ENCODE measurements at regions not wholly inside any gene's neighbourhood (a gene's known extent, or its start where the extent isn't known, plus 50 kb on each side); places are given as distances from the start of the nearest gene placed in this dataset.

DNA sequence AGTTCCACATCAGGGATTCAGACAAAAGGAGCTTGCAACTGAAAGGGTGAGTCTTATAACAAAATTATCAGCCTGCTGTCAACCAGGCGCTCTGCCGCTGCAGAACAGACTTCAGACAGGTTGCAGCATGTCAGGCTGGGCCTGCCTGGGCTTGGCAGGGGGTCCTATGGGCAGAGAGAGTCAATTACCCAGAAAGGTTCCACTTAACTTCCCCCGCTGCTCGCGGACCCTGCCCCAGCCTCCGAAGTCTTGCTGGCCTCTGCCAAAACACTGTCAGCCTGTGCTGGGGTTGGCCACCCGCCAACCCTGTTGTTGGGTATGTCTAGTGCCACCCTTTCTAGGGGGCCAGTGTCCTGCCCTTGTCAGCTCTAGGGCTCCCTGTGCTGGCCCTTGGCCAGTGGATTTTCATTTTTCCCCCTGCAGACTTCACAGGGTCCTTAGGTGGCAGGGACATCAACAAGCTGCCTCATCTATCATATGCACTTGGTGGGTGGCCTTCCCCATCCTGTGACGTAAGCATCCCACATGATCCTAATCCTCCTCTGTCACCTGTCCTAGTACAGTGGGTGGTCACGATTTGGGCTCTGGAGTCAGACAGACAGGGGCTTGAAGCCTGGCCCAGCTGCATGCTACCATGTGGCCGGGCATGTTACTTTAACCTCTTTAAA is 166.5 kb upstream of the CADM1 start:
- no peaks in the 10 kb centered on the region for H3K36me3 ChIP-seq (ENCODE audit: low read depth)
- no peaks in the 10 kb centered on the region for H3K27me3 ChIP-seq (replicated peaks; ENCODE audit: insufficient read depth)
- no peaks in the 10 kb centered on the region for H4K20me1 ChIP-seq (ENCODE audit: insufficient read depth)
- TF ChIP-seq EZH2phosphoT487 (IDR thresholded peaks at IDR 0.05; ENCODE audit: insufficient read depth, low read depth) (no peak), EZH2 (IDR thresholded peaks at IDR 0.05; ENCODE audit: insufficient read depth, poor library complexity, severe bottlenecking) (no peak)
- no peaks in the 10 kb centered on the region for H3K79me2 ChIP-seq (ENCODE audit: insufficient read depth)
- no peak overlapping the region for H3K27ac ChIP-seq
- DNase-seq = no peak
- no peaks in the 10 kb centered on the region for H3K4me1 ChIP-seq (ENCODE audit: insufficient read depth)
- H3K4me3 ChIP-seq = no peak overlapping the region
- no peaks in the 10 kb centered on the region for H3F3A ChIP-seq (ENCODE audit: insufficient read depth)
- no peak overlapping the region for H2AFZ ChIP-seq
- no peaks in the 10 kb centered on the region for H3K9me2 ChIP-seq (ENCODE audit: insufficient read depth)
- H3K9me3 ChIP-seq (ENCODE audit: low read depth) = no peaks in the 10 kb centered on the region
- in situ Hi-C loops (cut with MboI) = no loop called here
- 53 to 65% methylated on average over 10 of the region's 10 CpGs for WGBS, 2 experiments (ENCODE audit: low coverage in 1 of 2, low lambda C conversion rate in 2 of 2, missing lambda C conversion rate in 2 of 2)
- H3K9ac ChIP-seq = no peak overlapping the region
- H3K4me2 ChIP-seq (ENCODE audit: unreplicated experiment) = no peak overlapping the region

DNA sequence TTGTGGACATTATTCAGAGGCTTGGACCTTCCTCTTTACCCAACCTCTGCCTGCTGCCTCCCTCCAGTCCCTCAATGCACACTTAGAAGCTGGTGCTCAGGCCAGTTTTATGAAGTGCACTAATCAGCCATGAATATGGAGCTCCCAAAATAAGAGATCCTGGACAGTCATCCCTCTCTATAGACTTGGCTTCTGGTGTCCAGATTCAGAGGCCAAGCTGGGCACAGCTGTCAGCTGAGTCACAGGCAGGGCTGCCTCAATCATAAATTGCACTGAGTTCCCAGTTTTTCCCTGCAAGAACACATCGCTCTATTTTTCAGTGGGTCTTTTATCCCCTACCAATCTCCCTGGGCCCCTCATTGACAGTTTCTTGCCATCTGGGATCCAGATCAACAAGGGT is 161.7 kb upstream of the CADM1 start:
- no peaks in the 10 kb centered on the region for H3K79me2 ChIP-seq (ENCODE audit: insufficient read depth)
- no peaks in the 10 kb centered on the region for H3K9me3 ChIP-seq (ENCODE audit: low read depth)
- no peak overlapping the region for H3K27ac ChIP-seq
- H3K4me1 ChIP-seq (ENCODE audit: insufficient read depth) = no peaks in the 10 kb centered on the region
- no peak overlapping the region for H3K4me3 ChIP-seq
- no peaks in the 10 kb centered on the region for H3K27me3 ChIP-seq (replicated peaks; ENCODE audit: insufficient read depth)
- no peaks in the 10 kb centered on the region for H3F3A ChIP-seq (ENCODE audit: insufficient read depth)
- no peak for DNase-seq
- H3K9ac ChIP-seq = no peak overlapping the region
- H3K4me2 ChIP-seq (ENCODE audit: unreplicated experiment) = no peak overlapping the region
- H3K36me3 ChIP-seq (ENCODE audit: low read depth) = no peaks in the 10 kb centered on the region
- TF ChIP-seq EZH2phosphoT487 (IDR thresholded peaks at IDR 0.05; ENCODE audit: insufficient read depth, low read depth) (no peak), EZH2 (IDR thresholded peaks at IDR 0.05; ENCODE audit: insufficient read depth, poor library complexity, severe bottlenecking) (no peak)
- 0% methylated on average over 1 of the region's 1 CpG for WGBS, 2 experiments (ENCODE audit: low coverage in 1 of 2, low lambda C conversion rate in 2 of 2, missing lambda C conversion rate in 2 of 2)
- H4K20me1 ChIP-seq (ENCODE audit: insufficient read depth) = no peaks in the 10 kb centered on the region
- H3K9me2 ChIP-seq (ENCODE audit: insufficient read depth) = no peaks in the 10 kb centered on the region
- in situ Hi-C loops (cut with MboI) = no loop called here
- H2AFZ ChIP-seq = no peak overlapping the region

DNA sequence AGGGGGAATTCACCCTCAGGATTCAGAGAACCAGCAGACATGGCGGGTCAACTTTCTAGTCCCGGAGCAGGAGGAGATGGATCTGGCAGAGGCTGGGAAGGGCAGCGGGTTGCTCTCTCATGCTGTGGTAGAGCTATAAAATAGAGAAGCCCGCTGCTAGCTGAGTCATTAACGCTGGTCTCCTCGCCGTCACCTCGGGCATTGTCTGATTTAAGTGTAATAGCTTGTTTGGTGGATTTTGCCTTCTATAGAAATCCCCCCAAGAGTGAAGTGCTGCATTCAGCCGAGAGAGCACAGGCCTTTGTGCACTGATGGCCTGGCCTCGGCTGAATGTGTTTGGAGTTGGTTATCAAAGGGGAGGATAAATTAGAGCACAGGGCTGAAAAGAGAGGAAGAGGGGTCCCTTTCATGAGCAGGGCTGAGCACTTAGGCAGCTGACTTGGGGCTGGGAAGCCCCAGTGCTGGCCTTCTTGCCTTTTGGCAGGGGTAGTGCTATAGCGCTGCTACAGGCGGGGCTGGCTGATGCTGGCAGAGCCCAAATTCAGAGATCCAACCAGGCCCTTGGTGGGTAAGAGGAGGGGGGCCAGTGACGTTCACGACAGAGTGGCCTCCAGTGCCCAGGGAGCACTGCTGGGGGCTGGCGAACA is 161.1 kb upstream of the CADM1 start:
- H3K79me2 ChIP-seq (ENCODE audit: insufficient read depth) = no peaks in the 10 kb centered on the region
- no peaks in the 10 kb centered on the region for H3K9me3 ChIP-seq (ENCODE audit: low read depth)
- no peak for TF ChIP-seq EZH2phosphoT487 (IDR thresholded peaks at IDR 0.05; ENCODE audit: insufficient read depth, low read depth)
- TF ChIP-seq EZH2 (IDR thresholded peaks at IDR 0.05; ENCODE audit: insufficient read depth, poor library complexity, severe bottlenecking) = no peak
- no peaks in the 10 kb centered on the region for H4K20me1 ChIP-seq (ENCODE audit: insufficient read depth)
- no peaks in the 10 kb centered on the region for H3F3A ChIP-seq (ENCODE audit: insufficient read depth)
- no peak overlapping the region for H3K27ac ChIP-seq
- 43 to 48% methylated on average over 15 of the region's 15 CpGs for WGBS, 2 experiments (ENCODE audit: low coverage in 1 of 2, low lambda C conversion rate in 2 of 2, missing lambda C conversion rate in 2 of 2)
- H3K27me3 ChIP-seq (replicated peaks; ENCODE audit: insufficient read depth) = no peaks in the 10 kb centered on the region
- no peaks in the 10 kb centered on the region for H3K9me2 ChIP-seq (ENCODE audit: insufficient read depth)
- DNase-seq = no peak
- H3K4me3 ChIP-seq = no peak overlapping the region
- H3K4me2 ChIP-seq (ENCODE audit: unreplicated experiment) = no peak overlapping the region
- no peak overlapping the region for H3K9ac ChIP-seq
- H3K36me3 ChIP-seq (ENCODE audit: low read depth) = no peaks in the 10 kb centered on the region
- in situ Hi-C loops (cut with MboI) = no loop called here
- no peak overlapping the region for H2AFZ ChIP-seq
- H3K4me1 ChIP-seq (ENCODE audit: insufficient read depth) = no peaks in the 10 kb centered on the region

DNA sequence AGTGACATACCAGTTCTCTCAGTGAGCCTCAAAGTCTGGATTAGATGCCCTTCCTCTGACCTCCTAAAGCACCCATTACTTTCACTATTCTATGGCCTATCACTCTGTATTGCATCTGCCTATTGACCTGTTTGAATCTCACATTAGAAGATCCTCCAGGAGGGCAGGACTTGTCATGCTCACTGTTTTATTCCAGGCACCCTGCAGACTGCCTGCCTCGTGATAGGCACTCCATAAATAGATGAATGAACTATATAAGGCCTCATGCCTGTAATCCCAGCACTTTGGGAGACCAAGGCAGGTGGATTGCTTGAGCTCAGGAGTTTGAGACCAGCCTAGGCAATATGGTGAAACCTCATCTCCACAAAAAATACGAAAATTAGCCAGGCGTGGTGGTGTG is 160.1 kb upstream of the CADM1 start:
- WGBS, 2 experiments (ENCODE audit: low coverage in 1 of 2, low lambda C conversion rate in 2 of 2, missing lambda C conversion rate in 2 of 2) = 41 to 47% methylated on average over 3 of the region's 3 CpGs
- Histone ChIP-seq H3K4me1 (ENCODE audit: insufficient read depth) (no peaks in the 10 kb centered on the region), H3K27me3 (replicated peaks; ENCODE audit: insufficient read depth) (no peaks in the 10 kb centered on the region; the same call in 1 of the 2 replicates), H3K9ac (no peak overlapping the region), H3K4me2 (ENCODE audit: unreplicated experiment) (no peak overlapping the region), H2AFZ (no peak overlapping the region), H3K36me3 (ENCODE audit: low read depth) (no peaks in the 10 kb centered on the region), H3K9me3 (ENCODE audit: low read depth) (no peaks in the 10 kb centered on the region), H3K9me2 (ENCODE audit: insufficient read depth) (no peaks in the 10 kb centered on the region), H4K20me1 (ENCODE audit: insufficient read depth) (no peaks in the 10 kb centered on the region), H3K4me3 (no peak overlapping the region), H3F3A (ENCODE audit: insufficient read depth) (no peaks in the 10 kb centered on the region), H3K79me2 (ENCODE audit: insufficient read depth) (no peaks in the 10 kb centered on the region), H3K27ac (no peak overlapping the region)
- no peak for DNase-seq
- in situ Hi-C loops (cut with MboI) = no loop called here
- TF ChIP-seq EZH2phosphoT487 (IDR thresholded peaks at IDR 0.05; ENCODE audit: insufficient read depth, low read depth) (no peak), EZH2 (IDR thresholded peaks at IDR 0.05; ENCODE audit: insufficient read depth, poor library complexity, severe bottlenecking) (no peak)

All from GM23248 (cell line).